Erythroblast (primary cell): ENCODE measurements at regions not wholly inside any gene's neighbourhood (a gene's known extent, or its start where the extent isn't known, plus 50 kb on each side); places are given as distances from the start of the nearest gene placed in this dataset.

Experiments
- DNase-seq, 2 experiments: peaks; one replicate each; lab custom pipeline; 2025; lab: John Stamatoyannopoulos, UW
- GATA1 ChIP-seq: IDR thresholded peaks from 2 replicates; pipeline ENCODE4 v1.6.1; 2011; ENCODE audit warnings: low read depth, mild to moderate bottlenecking, control low read depth, low read length, moderate library complexity
- POLR2A ChIP-seq: IDR thresholded peaks from 2 replicates; pipeline ENCODE4 v1.6.1; 2011; ENCODE audit warnings: mild to moderate bottlenecking, low read length

- no peak for DNase-seq
- TF ChIP-seq GATA1 (no peak), POLR2A (no peak)
These were observed 140.1 kb upstream of the SPACA7 start for GRCh38 chr13:112236016-112236415.

DNA sequence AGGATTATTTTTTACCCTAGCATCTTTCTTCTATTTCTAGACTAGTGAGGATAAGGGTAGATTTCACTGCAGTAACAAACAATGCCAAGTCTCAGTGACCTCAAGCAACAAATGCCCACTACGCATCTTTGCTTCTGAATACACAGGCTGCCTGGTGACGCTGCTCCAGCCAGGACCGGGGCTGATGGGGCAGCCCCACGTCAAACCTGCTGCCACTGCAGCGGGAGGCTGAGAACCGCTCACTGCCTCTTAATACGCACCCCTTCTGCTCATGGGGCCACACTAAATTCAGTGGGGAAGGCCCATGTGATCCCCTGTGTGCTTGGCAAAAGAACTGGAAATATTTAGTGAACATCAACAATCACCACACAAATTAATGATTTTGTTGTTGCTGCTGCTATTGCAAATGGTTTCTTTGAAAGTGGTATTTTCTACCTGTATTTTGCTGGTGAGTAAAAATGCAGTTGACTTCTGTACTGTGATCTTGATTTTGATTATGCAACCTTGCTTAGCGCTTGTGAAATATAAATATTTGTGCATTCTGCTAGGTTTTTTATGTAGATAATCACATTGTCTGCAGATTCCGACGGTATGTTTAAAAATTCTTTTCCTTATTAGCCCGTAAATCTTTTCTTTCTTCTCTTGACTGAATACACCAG lies 139.5 kb upstream of the SPACA7 start:
- TF ChIP-seq POLR2A (no peak), GATA1 (no peak)
- DNase-seq, result no peak

GRCh38 chr13:112238436-112238995 lies 137.6 kb upstream of the SPACA7 start:
- no peak for DNase-seq
- no peak for TF ChIP-seq GATA1
- no peak for TF ChIP-seq POLR2A

GRCh38 chr13:112240076-112240475 lies 136.1 kb upstream of the SPACA7 start:
- DNase-seq, result no peak
- TF ChIP-seq POLR2A, result no peak
- no peak for TF ChIP-seq GATA1

- TF ChIP-seq POLR2A, result no peak
- no peak for TF ChIP-seq GATA1
- no peak for DNase-seq
These were observed 134.9 kb upstream of the SPACA7 start for GRCh38 chr13:112241288-112241687.

- DNase-seq, result no peak
- TF ChIP-seq POLR2A (no peak), GATA1 (no peak)
These were observed 133.4 kb upstream of the SPACA7 start for GRCh38 chr13:112242777-112243176.

DNA sequence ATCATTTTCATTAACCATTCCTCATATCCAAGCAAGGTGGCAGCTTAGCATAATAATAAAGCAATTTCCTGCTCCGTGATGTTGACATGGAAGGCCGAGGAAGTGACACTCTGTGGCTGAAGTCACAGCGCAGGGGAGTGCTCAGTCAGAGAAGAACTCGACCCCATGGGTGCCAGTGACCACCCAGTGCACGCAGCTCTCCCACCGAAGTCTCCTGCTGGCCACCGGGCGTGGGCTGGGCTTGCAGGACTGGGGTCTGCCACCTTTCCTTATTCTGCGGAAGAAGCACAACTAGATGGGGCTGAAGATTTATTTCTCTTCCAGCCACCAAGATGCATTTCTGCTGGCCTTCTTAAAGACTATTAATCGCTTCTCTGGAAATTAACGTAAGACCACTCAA lies 132.1 kb upstream of the SPACA7 start:
- TF ChIP-seq POLR2A (no peak), GATA1 (no peak)
- no peak for DNase-seq

DNA sequence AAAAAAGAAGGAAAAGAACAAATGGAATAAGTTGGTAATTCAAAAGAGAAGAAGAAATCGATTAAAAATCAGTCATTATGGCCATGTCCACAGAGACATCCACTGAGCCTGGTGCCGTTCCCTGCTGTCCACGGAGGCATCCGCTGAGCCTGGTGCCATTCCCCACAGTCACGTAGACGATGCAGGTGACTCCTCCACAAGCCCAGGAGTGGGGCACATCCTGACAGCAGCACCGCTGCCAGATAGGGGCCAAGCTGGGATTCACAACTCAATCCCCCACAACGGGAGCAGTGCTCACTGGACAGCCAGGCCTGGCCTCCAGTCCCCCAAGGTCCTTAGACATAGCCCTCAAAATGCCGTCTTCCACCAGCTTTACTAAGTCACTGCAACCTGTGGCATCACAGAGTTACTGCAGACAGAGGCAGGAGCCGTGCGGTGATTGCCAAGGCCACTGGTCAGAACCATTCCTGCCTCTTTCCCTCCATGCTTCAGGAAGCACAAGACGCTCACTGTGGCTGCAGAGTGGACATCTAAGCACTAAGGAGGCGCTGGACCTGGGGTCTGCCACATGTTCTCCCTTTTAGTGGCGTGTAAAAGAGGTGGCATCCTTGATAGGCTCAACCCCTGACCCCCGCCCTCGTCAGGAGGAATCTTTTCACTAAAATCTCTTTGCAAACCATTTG lies 131.5 kb upstream of the SPACA7 start:
- DNase-seq, result no peak

DNA sequence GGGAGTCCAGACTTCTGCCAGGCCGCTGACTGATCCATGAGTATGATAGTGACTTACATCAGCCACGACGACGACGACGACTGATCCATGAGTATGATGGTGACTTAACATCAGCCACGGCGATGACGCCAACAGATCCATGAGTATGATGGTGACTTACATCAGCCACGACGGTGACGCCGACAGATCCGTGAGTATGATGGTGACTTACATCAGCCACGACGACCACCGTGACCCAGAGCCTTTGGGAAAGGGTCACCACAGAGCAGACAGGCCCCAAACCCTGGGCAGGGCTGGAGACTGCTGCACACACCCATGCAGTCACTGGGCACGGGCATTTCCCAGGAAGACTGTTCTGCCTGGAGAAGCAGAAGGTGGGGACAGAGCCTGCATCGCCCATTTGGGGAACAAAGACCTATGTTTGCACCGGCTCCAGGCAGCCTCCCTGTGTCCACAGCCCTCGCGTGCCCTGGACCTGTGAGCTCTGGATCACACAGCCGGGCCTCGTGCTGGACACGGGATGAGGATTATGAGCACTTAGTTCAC lies 130.9 kb upstream of the SPACA7 start:
- no peak for TF ChIP-seq GATA1
- no peak for TF ChIP-seq POLR2A
- DNase-seq, result peak in 1 of 2 experiments; percentile 4

More for the DNA sequence above, 131.5 kb upstream of the SPACA7 start:
- TF ChIP-seq GATA1 (no peak), POLR2A (no peak)

GRCh38 chr13:112245989-112246388 lies 130.2 kb upstream of the SPACA7 start:
- no peak for TF ChIP-seq GATA1
- no peak for TF ChIP-seq POLR2A
- no peak for DNase-seq

- no peak for DNase-seq
- TF ChIP-seq GATA1 (no peak), POLR2A (no peak)
These were observed 129.3 kb upstream of the SPACA7 start for GRCh38 chr13:112246731-112247470.

- DNase-seq, result no peak
- TF ChIP-seq GATA1 (no peak), POLR2A (no peak)
These were observed 128.4 kb upstream of the SPACA7 start for GRCh38 chr13:112247471-112248405.
